ENCODE measurements at regions not wholly inside any gene's neighbourhood (a gene's known extent, or its start where the extent isn't known, plus 50 kb on each side); places are given as distances from the start of the nearest gene placed in this dataset.

- TF ChIP-seq, protein P1, sequence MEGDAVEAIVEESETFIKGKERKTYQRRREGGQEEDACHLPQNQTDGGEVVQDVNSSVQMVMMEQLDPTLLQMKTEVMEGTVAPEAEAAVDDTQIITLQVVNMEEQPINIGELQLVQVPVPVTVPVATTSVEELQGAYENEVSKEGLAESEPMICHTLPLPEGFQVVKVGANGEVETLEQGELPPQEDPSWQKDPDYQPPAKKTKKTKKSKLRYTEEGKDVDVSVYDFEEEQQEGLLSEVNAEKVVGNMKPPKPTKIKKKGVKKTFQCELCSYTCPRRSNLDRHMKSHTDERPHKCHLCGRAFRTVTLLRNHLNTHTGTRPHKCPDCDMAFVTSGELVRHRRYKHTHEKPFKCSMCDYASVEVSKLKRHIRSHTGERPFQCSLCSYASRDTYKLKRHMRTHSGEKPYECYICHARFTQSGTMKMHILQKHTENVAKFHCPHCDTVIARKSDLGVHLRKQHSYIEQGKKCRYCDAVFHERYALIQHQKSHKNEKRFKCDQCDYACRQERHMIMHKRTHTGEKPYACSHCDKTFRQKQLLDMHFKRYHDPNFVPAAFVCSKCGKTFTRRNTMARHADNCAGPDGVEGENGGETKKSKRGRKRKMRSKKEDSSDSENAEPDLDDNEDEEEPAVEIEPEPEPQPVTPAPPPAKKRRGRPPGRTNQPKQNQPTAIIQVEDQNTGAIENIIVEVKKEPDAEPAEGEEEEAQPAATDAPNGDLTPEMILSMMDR (IDR thresholded peaks at IDR 0.05; ENCODE audit: insufficient read depth, low read length), result no peak
- TF ChIP-seq, protein P2, sequence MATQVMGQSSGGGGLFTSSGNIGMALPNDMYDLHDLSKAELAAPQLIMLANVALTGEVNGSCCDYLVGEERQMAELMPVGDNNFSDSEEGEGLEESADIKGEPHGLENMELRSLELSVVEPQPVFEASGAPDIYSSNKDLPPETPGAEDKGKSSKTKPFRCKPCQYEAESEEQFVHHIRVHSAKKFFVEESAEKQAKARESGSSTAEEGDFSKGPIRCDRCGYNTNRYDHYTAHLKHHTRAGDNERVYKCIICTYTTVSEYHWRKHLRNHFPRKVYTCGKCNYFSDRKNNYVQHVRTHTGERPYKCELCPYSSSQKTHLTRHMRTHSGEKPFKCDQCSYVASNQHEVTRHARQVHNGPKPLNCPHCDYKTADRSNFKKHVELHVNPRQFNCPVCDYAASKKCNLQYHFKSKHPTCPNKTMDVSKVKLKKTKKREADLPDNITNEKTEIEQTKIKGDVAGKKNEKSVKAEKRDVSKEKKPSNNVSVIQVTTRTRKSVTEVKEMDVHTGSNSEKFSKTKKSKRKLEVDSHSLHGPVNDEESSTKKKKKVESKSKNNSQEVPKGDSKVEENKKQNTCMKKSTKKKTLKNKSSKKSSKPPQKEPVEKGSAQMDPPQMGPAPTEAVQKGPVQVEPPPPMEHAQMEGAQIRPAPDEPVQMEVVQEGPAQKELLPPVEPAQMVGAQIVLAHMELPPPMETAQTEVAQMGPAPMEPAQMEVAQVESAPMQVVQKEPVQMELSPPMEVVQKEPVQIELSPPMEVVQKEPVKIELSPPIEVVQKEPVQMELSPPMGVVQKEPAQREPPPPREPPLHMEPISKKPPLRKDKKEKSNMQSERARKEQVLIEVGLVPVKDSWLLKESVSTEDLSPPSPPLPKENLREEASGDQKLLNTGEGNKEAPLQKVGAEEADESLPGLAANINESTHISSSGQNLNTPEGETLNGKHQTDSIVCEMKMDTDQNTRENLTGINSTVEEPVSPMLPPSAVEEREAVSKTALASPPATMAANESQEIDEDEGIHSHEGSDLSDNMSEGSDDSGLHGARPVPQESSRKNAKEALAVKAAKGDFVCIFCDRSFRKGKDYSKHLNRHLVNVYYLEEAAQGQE (IDR thresholded peaks at IDR 0.05; ENCODE audit: insufficient replicate concordance, low read depth), result no peak
- no peak for TF ChIP-seq GABPA (IDR thresholded peaks at IDR 0.05; ENCODE audit: low read depth)
Measured at GRCh38 chr1:60621368-60621851, 461.0 kb upstream of the NFIA start.

Data from HL-60 (cell line).